GM23338 (cell line): ENCODE measurements at regions not wholly inside any gene's neighbourhood (a gene's known extent, or its start where the extent isn't known, plus 50 kb on each side); places are given as distances from the start of the nearest gene placed in this dataset.

Experiments used
- EZH2phosphoT487 ChIP-seq: fragments of 200-600 bp; sonication (generic); IDR thresholded peaks from one replicate; pipeline ENCODE4 v1.8.1; 2018; ENCODE audit warnings: antibody characterized with exemption; ENCODE audit not compliant: unreplicated experiment
- JUNB ChIP-seq: IDR thresholded peaks from one replicate; pipeline ENCODE4 v1.6.1; 2016; ENCODE audit warnings: antibody characterized with exemption; ENCODE audit not compliant: unreplicated experiment
- POLR2AphosphoS5 ChIP-seq: IDR thresholded peaks from 2 replicates; pipeline ENCODE4 v1.6.1; 2016; ENCODE audit warnings: antibody characterized with exemption, low read depth
- TF ChIP-seq, protein P1 (sequence below), 2 experiments: fragments of 200-600 bp in 1 of 2; sonication (generic) in 1 of 2; conservative IDR thresholded peaks; 2 replicates each; pipeline versions ENCODE4 v1.5.1 to v1.6.1; 2016 to 2017; ENCODE audit warnings: antibody characterized with exemption in 2 of 2, low read depth in 2 of 2, mild to moderate bottlenecking in 2 of 2, moderate library complexity in 1 of 2

DNA sequence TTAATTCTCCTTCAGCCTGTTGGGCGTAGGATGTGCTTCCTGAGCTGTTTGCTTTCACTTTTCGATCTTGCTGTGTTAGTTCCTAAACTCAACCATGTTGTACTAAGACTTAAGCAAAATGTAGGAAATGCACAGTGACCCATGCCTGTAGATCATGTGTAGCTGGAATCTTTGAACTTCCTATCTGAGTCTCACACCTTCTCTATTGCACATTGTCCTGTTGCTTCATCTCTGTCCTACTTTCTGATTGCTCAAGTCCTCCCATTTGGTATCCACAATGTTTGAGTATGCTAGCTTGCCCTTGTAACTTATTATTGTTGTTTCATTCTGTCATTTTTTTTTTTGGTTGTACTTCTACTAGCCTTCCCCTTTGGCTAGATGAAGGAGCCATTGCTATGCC is 239.6 kb downstream of the PPP1R2C start:
- no peak for TF ChIP-seq EZH2phosphoT487
- no peak for TF ChIP-seq POLR2AphosphoS5
- no peak for TF ChIP-seq JUNB
- TF ChIP-seq, protein P1, sequence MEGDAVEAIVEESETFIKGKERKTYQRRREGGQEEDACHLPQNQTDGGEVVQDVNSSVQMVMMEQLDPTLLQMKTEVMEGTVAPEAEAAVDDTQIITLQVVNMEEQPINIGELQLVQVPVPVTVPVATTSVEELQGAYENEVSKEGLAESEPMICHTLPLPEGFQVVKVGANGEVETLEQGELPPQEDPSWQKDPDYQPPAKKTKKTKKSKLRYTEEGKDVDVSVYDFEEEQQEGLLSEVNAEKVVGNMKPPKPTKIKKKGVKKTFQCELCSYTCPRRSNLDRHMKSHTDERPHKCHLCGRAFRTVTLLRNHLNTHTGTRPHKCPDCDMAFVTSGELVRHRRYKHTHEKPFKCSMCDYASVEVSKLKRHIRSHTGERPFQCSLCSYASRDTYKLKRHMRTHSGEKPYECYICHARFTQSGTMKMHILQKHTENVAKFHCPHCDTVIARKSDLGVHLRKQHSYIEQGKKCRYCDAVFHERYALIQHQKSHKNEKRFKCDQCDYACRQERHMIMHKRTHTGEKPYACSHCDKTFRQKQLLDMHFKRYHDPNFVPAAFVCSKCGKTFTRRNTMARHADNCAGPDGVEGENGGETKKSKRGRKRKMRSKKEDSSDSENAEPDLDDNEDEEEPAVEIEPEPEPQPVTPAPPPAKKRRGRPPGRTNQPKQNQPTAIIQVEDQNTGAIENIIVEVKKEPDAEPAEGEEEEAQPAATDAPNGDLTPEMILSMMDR (conservative IDR thresholded peaks at IDR 0.05; ENCODE audit: low read depth in 2 of 2): no peak
